ENCODE measurements at regions not wholly inside any gene's neighbourhood (a gene's known extent, or its start where the extent isn't known, plus 50 kb on each side); places are given as distances from the start of the nearest gene placed in this dataset.

- no peak overlapping the region for H3K27ac ChIP-seq (ENCODE audit: control insufficient read depth, insufficient read depth)
- no peak overlapping the region for H3K4me2 ChIP-seq (ENCODE audit: control insufficient read depth, insufficient read depth)
- no peak overlapping the region for H2AFZ ChIP-seq (ENCODE audit: control insufficient read depth, low read depth, low read length)
- ChIA-PET SMC1A (ENCODE audit: uncharacterized antibody, unreplicated experiment) (interaction anchor here (0.6 to 1.2 kb wide), 2 partner anchors 12 to 1157 kb away, joined by 3 to 4 read pairs; no protein-coding TSS in a partner anchor), RAD21 (ENCODE audit: unreplicated experiment) (no interaction called here), POLR2A (interaction anchor here (0.5 to 0.7 kb wide), 2 partner anchors 542 to 912 kb away, joined by 3 to 6 read pairs; no protein-coding TSS in a partner anchor), CTCF (interaction anchor here (0.7 kb wide), 1 partner anchor 62 kb away, joined by 3 read pairs; no protein-coding TSS in a partner anchor)
- FAIRE-seq (no peak), DNase-seq (ENCODE audit: low read depth, low spot score) (no peak), ATAC-seq (no peak)
- H3K9ac ChIP-seq (ENCODE audit: control insufficient read depth, insufficient read depth, low read length) = no peak overlapping the region
- H3K36me3 ChIP-seq (ENCODE audit: control insufficient read depth in 2 of 2, insufficient read depth in 2 of 2, low read length in 1 of 2) = no peaks in the 10 kb centered on the region
- BruUV-seq (replicated peaks) = no TSS peak
- intact Hi-C loops (cut with micrococcal nuclease; ENCODE audit: unreplicated experiment) = no loop called here
- in situ Hi-C loops (cut with MboI) = no loop called here
- 5% methylated on average over 3 of the region's 3 CpGs for WGBS (ENCODE audit: insufficient coverage, insufficient replicate concordance, low lambda C conversion rate, missing lambda C conversion rate)
- H3K79me2 ChIP-seq (ENCODE audit: control insufficient read depth, insufficient read depth, low read length) = no peaks in the 10 kb centered on the region
- no peaks in the 10 kb centered on the region for H4K20me1 ChIP-seq (ENCODE audit: control insufficient read depth, insufficient read depth)
- no peak overlapping the region for H3K4me3 ChIP-seq
- H3K4me1 ChIP-seq (ENCODE audit: control insufficient read depth, insufficient read depth, low read length) = no peaks in the 10 kb centered on the region
- H3K27me3 ChIP-seq (replicated peaks in 1 of 2; ENCODE audit: control insufficient read depth in 2 of 2, insufficient read depth in 2 of 2, low read length in 1 of 2) = no peaks in the 10 kb centered on the region
- H3K9me3 ChIP-seq (replicated peaks; ENCODE audit: control insufficient read depth, insufficient read depth, low read length) = no peaks in the 10 kb centered on the region
- no peak for TF ChIP-seq TBL1XR1 (IDR thresholded peaks at IDR 0.05; ENCODE audit: low read depth, low read length)
- no peak for TF ChIP-seq RUNX3 (IDR thresholded peaks at IDR 0.05; ENCODE audit: low read length)
- TF ChIP-seq EZH2 (IDR thresholded peaks at IDR 0.05; ENCODE audit: borderline replicate concordance, control insufficient read depth, low read depth, low read length) = no peak
- TF ChIP-seq CBFB (IDR thresholded peaks at IDR 0.05; ENCODE audit: low read depth) = no peak
- TF ChIP-seq BCLAF1 (IDR thresholded peaks at IDR 0.05) = no peak
- no peak for TF ChIP-seq MLLT1 (IDR thresholded peaks at IDR 0.05)
- TF ChIP-seq NR2C1 (IDR thresholded peaks at IDR 0.05) = no peak
- no peak for TF ChIP-seq ZBTB4 (CRISPR knock-in tag; IDR thresholded peaks at IDR 0.05)
- no peak for TF ChIP-seq BACH1 (IDR thresholded peaks at IDR 0.05; ENCODE audit: borderline replicate concordance)
- TF ChIP-seq RELB (IDR thresholded peaks at IDR 0.05; ENCODE audit: low read depth) = no peak
- no peak for TF ChIP-seq ZNF217 (IDR thresholded peaks at IDR 0.05)
These were observed 522.5 kb upstream of the LRRN3 start for GRCh38 chr7:110568388-110568787.
